HG03135 (cell line): ENCODE measurements at regions not wholly inside any gene's neighbourhood (a gene's known extent, or its start where the extent isn't known, plus 50 kb on each side); places are given as distances from the start of the nearest gene placed in this dataset.

Source experiments
- ATAC-seq: cut with Tn5 transposase; IDR thresholded peaks from one replicate; pipeline ENCODE4 v1.9.1; 2021; ENCODE audit warnings: mild to moderate bottlenecking, moderate library complexity; ENCODE audit not compliant: unreplicated experiment

- no peak for ATAC-seq
Measured at GRCh38 chr20:22909436-22909835, 125.7 kb upstream of the SSTR4 start.

- no peak for ATAC-seq
Measured at GRCh38 chr20:22910287-22910852, 124.7 kb upstream of the SSTR4 start.

- ATAC-seq, result no peak
Measured at GRCh38 chr20:22914291-22914690, 120.8 kb upstream of the SSTR4 start.

- ATAC-seq, result no peak
Measured at GRCh38 chr20:22915512-22915911, 119.6 kb upstream of the SSTR4 start.

GRCh38 chr20:22916021-22916842 is 118.9 kb upstream of the SSTR4 start:
- no peak for ATAC-seq

GRCh38 chr20:22918286-22918983 is 116.7 kb upstream of the SSTR4 start:
- no peak for ATAC-seq

- no peak for ATAC-seq
Measured at GRCh38 chr20:22920898-22921297, 114.2 kb upstream of the SSTR4 start.

GRCh38 chr20:22921595-22922421 is 113.3 kb upstream of the SSTR4 start:
- no peak for ATAC-seq

GRCh38 chr20:22922987-22923386 is 112.1 kb upstream of the SSTR4 start:
- ATAC-seq, result no peak

- ATAC-seq, result no peak
Measured at GRCh38 chr20:22924046-22924737, 110.9 kb upstream of the SSTR4 start.

GRCh38 chr20:22924949-22925612 is 110.0 kb upstream of the SSTR4 start:
- no peak for ATAC-seq

GRCh38 chr20:22925613-22925983 is 109.5 kb upstream of the SSTR4 start:
- ATAC-seq, result no peak

- no peak for ATAC-seq
Measured at GRCh38 chr20:22927537-22927936, 107.6 kb upstream of the SSTR4 start.

- ATAC-seq, result no peak
Measured at GRCh38 chr20:22928679-22929078, 106.4 kb upstream of the SSTR4 start.

- ATAC-seq, result no peak
Measured at GRCh38 chr20:22929661-22930060, 105.5 kb upstream of the SSTR4 start.

GRCh38 chr20:22931653-22932608 is 103.2 kb upstream of the SSTR4 start:
- no peak for ATAC-seq

- no peak for ATAC-seq
Measured at GRCh38 chr20:22939181-22939580, 95.9 kb upstream of the SSTR4 start.

GRCh38 chr20:22940350-22940749 is 94.8 kb upstream of the SSTR4 start:
- no peak for ATAC-seq

- no peak for ATAC-seq
Measured at GRCh38 chr20:22941550-22941949, 93.6 kb upstream of the SSTR4 start.
